ENCODE measurements at regions not wholly inside any gene's neighbourhood (a gene's known extent, or its start where the extent isn't known, plus 50 kb on each side); places are given as distances from the start of the nearest gene placed in this dataset.

- no TSS peak for BruUV-seq (replicated peaks)
Observed at GRCh38 chr6:132140189-132140588, 189.0 kb upstream of the CCN2 start.

More at GRCh38 chr6:132140189-132140588, 189.0 kb upstream of the CCN2 start:
- Histone ChIP-seq H2BK20ac (ENCODE audit: low read depth, low read length) (no peak overlapping the region), H2BK15ac (ENCODE audit: low read depth, low read length) (no peak overlapping the region), H4K8ac (ENCODE audit: low read depth in 2 of 2, low read length in 2 of 2) (no peak overlapping the region), H4K91ac (ENCODE audit: insufficient read depth, low read depth, low read length) (no peak overlapping the region), H3K9me3 (ENCODE audit: control insufficient read depth, insufficient read depth, low read length) (no peaks in the 10 kb centered on the region), H4K5ac (ENCODE audit: low read depth, low read length) (no peak overlapping the region), H2AK9ac (replicated peaks; ENCODE audit: low read depth, low read length, poor library complexity) (no peak overlapping the region), H3K23ac (ENCODE audit: low read depth, low read length) (no peak overlapping the region), H3K9ac (ENCODE audit: low read depth, low read length) (no peak overlapping the region), H2BK5ac (ENCODE audit: low read depth, low read length, poor library complexity, severe bottlenecking) (no peak overlapping the region), H3K36me3 (ENCODE audit: control insufficient read depth, insufficient read depth, low read length) (no peaks in the 10 kb centered on the region), H2AFZ (replicated peaks; ENCODE audit: low read length, poor library complexity) (no peak overlapping the region), H3K14ac (replicated peaks; ENCODE audit: low read depth, low read length) (no peak overlapping the region), H3K4me2 (ENCODE audit: low read depth, low read length) (no peak overlapping the region), H3K79me1 (ENCODE audit: low read depth in 1 of 2, low read length in 2 of 2) (no peaks in the 10 kb centered on the region), H2AK5ac (ENCODE audit: low read depth, low read length) (no peak overlapping the region), H4K20me1 (ENCODE audit: insufficient read depth, low read length) (no peaks in the 10 kb centered on the region), H3K4ac (ENCODE audit: low read depth, low read length) (no peak overlapping the region), H3K4me3 (ENCODE audit: insufficient read depth, low read depth, low read length) (no peak overlapping the region), H3K27ac (ENCODE audit: insufficient read depth, low read length) (no peak overlapping the region), H3K27me3 (ENCODE audit: control insufficient read depth, insufficient read depth, low read length) (no peaks in the 10 kb centered on the region), H3K56ac (ENCODE audit: extremely low read depth, insufficient read depth, low read length) (no peak overlapping the region), H3K18ac (ENCODE audit: low read depth, low read length) (no peak overlapping the region), H2BK120ac (ENCODE audit: low read depth, low read length) (no peak overlapping the region; the same call in 1 of the 2 replicates), H3K4me1 (ENCODE audit: control insufficient read depth, insufficient read depth, low read length) (peaks cover 2% of the 10 kb centered on the region; the same call in 1 of the 2 replicates), H3K9me1 (ENCODE audit: insufficient read depth, low read length) (no peaks in the 10 kb centered on the region)
- POLR2A ChIA-PET (ENCODE audit: unreplicated experiment) = interaction anchor here (0.5 to 2.8 kb wide), 3 partner anchors 82 to 195 kb away, joined by 3 to 8 read pairs (median 3); partner anchors contain the start of gene CCN2
- TF ChIP-seq MAZ (IDR thresholded peaks at IDR 0.05; ENCODE audit: borderline replicate concordance, low read depth, low read length) = no peak
- no peak for TF ChIP-seq CEBPB (IDR thresholded peaks at IDR 0.05; ENCODE audit: low read depth, low read length)
- TF ChIP-seq RFX5 (IDR thresholded peaks at IDR 0.05; ENCODE audit: low read depth, low read length) = no peak
- no peak for DNase-seq
- intact Hi-C loops (cut with micrococcal nuclease) = no loop called here
- dilution Hi-C loops (cut with HindIII; ENCODE audit: low sequenced_read_pairs, unreplicated experiment) = no loop called here
- ATAC-seq (ENCODE audit: low read depth) = no peak
- in situ Hi-C loops (cut with MboI; ENCODE audit: low sequenced_read_pairs) = no loop called here
- CTCF ChIA-PET = no interaction called here
- WGBS, 2 experiments (ENCODE audit: extremely low coverage in 2 of 2, insufficient read length in 1 of 2) = 90% methylated on average over 2 of the region's 3 CpGs; no CpG with 5 or more reads in 1 of the 2 experiments

Measured in IMR-90 (cell line).